ENCODE measurements at regions not wholly inside any gene's neighbourhood (a gene's known extent, or its start where the extent isn't known, plus 50 kb on each side); places are given as distances from the start of the nearest gene placed in this dataset.

GRCh38 chr20:55251170-55251569 is 754.1 kb downstream of the CBLN4 start:
- H3K4me3 ChIP-seq (ENCODE audit: low read length), result no peak overlapping the region
- POLR2A ChIA-PET, result no interaction called here
- no peaks in the 10 kb centered on the region for H3K4me1 ChIP-seq (ENCODE audit: insufficient read depth, low read length)
- CTCF ChIA-PET, result no interaction called here
- no peak overlapping the region for H3K27ac Mint-ChIP-seq
- peaks cover 10 to 38% (median 11%) of the 10 kb centered on the region in 5 donors for H3K9me3 Mint-ChIP-seq
- no peaks in the 10 kb centered on the region for H3K9me3 ChIP-seq (ENCODE audit: low read length)
- H3K27ac ChIP-seq (ENCODE audit: low read depth, low read length), result no peak overlapping the region
- H3K36me3 Mint-ChIP-seq, result no peaks in the 10 kb centered on the region
- no peaks in the 10 kb centered on the region for H3K36me3 ChIP-seq (ENCODE audit: insufficient read depth, low read length)
- H3K27me3 Mint-ChIP-seq, result no peaks in the 10 kb centered on the region
- no peak for DNase-seq
- no peaks in the 10 kb centered on the region for H3K4me1 Mint-ChIP-seq
- no peak overlapping the region for H3K4me3 Mint-ChIP-seq
- no peaks in the 10 kb centered on the region for H3K27me3 ChIP-seq (ENCODE audit: insufficient read depth, low read length, poor library complexity, severe bottlenecking)

DNA sequence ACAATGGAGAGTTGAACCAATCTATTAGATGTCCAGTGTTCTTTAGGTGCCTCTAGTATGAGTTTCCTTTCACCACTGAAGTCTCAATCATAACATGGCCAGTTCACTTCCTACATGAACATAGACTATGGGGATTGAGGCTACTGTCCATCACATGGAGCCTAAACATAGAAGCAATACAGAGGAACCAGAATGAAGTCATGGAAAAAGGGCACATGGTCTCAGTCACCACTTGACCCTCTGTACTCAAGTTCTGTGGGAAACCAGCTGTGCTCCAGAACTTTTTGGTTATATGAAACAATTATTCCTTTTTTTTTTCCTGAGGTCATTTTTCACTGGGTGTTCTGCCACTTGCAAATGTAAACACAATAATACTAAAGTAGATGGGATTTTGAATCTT is 762.5 kb downstream of the CBLN4 start:
- Mint-ChIP-seq H3K27ac (no peak overlapping the region), H3K27me3 (no peaks in the 10 kb centered on the region), H3K36me3 (no peaks in the 10 kb centered on the region), H3K4me3 (no peak overlapping the region), H3K9me3 (peaks cover 12 to 44% (median 19%) of the 10 kb centered on the region in 5 donors), H3K4me1 (no peaks in the 10 kb centered on the region)
- Histone ChIP-seq H3K27ac (ENCODE audit: low read depth, low read length) (no peak overlapping the region), H3K36me3 (ENCODE audit: insufficient read depth, low read length) (no peaks in the 10 kb centered on the region), H3K4me1 (ENCODE audit: insufficient read depth, low read length) (no peaks in the 10 kb centered on the region), H3K4me3 (ENCODE audit: low read length) (no peak overlapping the region), H3K27me3 (ENCODE audit: insufficient read depth, low read length, poor library complexity, severe bottlenecking) (no peaks in the 10 kb centered on the region), H3K9me3 (ENCODE audit: low read length) (no peaks in the 10 kb centered on the region)
- no peak for DNase-seq
- POLR2A ChIA-PET, result no interaction called here
- CTCF ChIA-PET, result no interaction called here

DNA sequence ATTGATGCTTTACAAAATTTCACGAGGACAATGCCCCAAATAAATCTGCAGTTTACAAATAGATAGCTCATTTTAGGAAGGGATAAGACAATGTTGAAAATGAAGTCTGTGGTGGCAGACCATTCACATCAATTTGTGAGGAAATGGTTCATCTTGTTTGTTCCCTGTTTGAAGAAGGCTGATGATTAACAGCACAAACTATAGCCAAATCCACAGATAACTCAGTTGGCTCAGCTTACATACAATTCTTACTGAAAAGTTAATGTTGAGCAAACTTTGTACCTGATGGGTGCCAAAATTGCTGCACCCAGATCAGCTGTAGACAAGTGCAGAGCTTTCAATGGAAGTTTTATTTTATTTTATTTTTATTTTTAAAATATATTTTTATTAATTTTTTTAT is 763.9 kb downstream of the DOK5 start:
- H3K4me3 Mint-ChIP-seq, result no peak overlapping the region
- no peak overlapping the region for H3K27ac Mint-ChIP-seq
- Histone ChIP-seq H3K4me3 (ENCODE audit: low read length) (no peak overlapping the region), H3K36me3 (ENCODE audit: insufficient read depth, low read length) (no peaks in the 10 kb centered on the region), H3K9me3 (ENCODE audit: low read length) (no peaks in the 10 kb centered on the region), H3K27me3 (ENCODE audit: insufficient read depth, low read length, poor library complexity, severe bottlenecking) (no peaks in the 10 kb centered on the region), H3K4me1 (ENCODE audit: insufficient read depth, low read length) (no peaks in the 10 kb centered on the region), H3K27ac (ENCODE audit: low read depth, low read length) (no peak overlapping the region)
- no peaks in the 10 kb centered on the region for H3K36me3 Mint-ChIP-seq
- H3K27me3 Mint-ChIP-seq, result no peaks in the 10 kb centered on the region
- CTCF ChIA-PET, result no interaction called here
- POLR2A ChIA-PET, result no interaction called here
- H3K9me3 Mint-ChIP-seq, result peaks cover 5 to 43% (median 16%) of the 10 kb centered on the region in 5 donors
- no peaks in the 10 kb centered on the region for H3K4me1 Mint-ChIP-seq
- DNase-seq, result no peak

- CTCF ChIA-PET, result no interaction called here
- Mint-ChIP-seq H3K36me3 (no peaks in the 10 kb centered on the region), H3K27me3 (no peaks in the 10 kb centered on the region)
These were observed 757.3 kb downstream of the DOK5 start for GRCh38 chr20:55232647-55233046.

DNA sequence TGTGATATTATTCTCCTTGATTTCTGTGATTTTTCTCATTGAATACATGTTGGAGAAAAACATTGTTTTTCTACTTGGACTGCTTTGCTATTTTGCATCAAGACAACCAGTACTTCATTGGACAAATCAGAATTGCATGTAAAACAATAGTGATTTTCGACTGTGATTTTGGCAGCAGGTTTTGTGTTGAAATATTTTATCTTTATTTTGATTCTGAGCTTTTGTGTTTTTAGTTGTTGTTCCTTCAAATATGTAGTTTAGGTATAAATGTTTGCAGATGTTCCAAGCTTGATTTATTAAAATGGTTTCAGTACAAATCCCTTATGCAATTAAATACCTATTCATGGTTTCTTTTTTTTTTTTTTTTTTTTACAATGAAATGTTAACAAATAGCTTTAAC is 754.1 kb downstream of the DOK5 start:
- Mint-ChIP-seq H3K4me1 (no peaks in the 10 kb centered on the region), H3K9me3 (peaks cover 4 to 20% (median 4%) of the 10 kb centered on the region in 5 donors), H3K27ac (no peak overlapping the region), H3K27me3 (no peaks in the 10 kb centered on the region), H3K4me3 (no peak overlapping the region), H3K36me3 (no peaks in the 10 kb centered on the region)
- H3K27me3 ChIP-seq (ENCODE audit: insufficient read depth, low read length, poor library complexity, severe bottlenecking), result no peaks in the 10 kb centered on the region
- H3K36me3 ChIP-seq (ENCODE audit: insufficient read depth, low read length), result no peaks in the 10 kb centered on the region
- DNase-seq, result no peak
- H3K27ac ChIP-seq (ENCODE audit: low read depth, low read length), result no peak overlapping the region
- H3K4me1 ChIP-seq (ENCODE audit: insufficient read depth, low read length), result no peaks in the 10 kb centered on the region
- ChIA-PET CTCF (interaction anchor here (1.6 kb wide), 1 partner anchor 12 kb away, joined by 3 read pairs; no protein-coding TSS in a partner anchor), POLR2A (no interaction called here)
- no peak overlapping the region for H3K4me3 ChIP-seq (ENCODE audit: low read length)
- no peaks in the 10 kb centered on the region for H3K9me3 ChIP-seq (ENCODE audit: low read length)

More at GRCh38 chr20:55232647-55233046, 757.3 kb downstream of the DOK5 start:
- no peak overlapping the region for H3K4me3 ChIP-seq (ENCODE audit: low read length)
- POLR2A ChIA-PET, result no interaction called here
- no peaks in the 10 kb centered on the region for H3K27me3 ChIP-seq (ENCODE audit: insufficient read depth, low read length, poor library complexity, severe bottlenecking)
- no peaks in the 10 kb centered on the region for H3K36me3 ChIP-seq (ENCODE audit: insufficient read depth, low read length)
- no peaks in the 10 kb centered on the region for H3K9me3 ChIP-seq (ENCODE audit: low read length)
- Mint-ChIP-seq H3K4me1 (no peaks in the 10 kb centered on the region), H3K27ac (no peak overlapping the region), H3K4me3 (no peak overlapping the region), H3K9me3 (peaks cover 4 to 17% (median 4%) of the 10 kb centered on the region in 5 donors)
- no peaks in the 10 kb centered on the region for H3K4me1 ChIP-seq (ENCODE audit: insufficient read depth, low read length)
- DNase-seq, result no peak
- H3K27ac ChIP-seq (ENCODE audit: low read depth, low read length), result no peak overlapping the region

DNA sequence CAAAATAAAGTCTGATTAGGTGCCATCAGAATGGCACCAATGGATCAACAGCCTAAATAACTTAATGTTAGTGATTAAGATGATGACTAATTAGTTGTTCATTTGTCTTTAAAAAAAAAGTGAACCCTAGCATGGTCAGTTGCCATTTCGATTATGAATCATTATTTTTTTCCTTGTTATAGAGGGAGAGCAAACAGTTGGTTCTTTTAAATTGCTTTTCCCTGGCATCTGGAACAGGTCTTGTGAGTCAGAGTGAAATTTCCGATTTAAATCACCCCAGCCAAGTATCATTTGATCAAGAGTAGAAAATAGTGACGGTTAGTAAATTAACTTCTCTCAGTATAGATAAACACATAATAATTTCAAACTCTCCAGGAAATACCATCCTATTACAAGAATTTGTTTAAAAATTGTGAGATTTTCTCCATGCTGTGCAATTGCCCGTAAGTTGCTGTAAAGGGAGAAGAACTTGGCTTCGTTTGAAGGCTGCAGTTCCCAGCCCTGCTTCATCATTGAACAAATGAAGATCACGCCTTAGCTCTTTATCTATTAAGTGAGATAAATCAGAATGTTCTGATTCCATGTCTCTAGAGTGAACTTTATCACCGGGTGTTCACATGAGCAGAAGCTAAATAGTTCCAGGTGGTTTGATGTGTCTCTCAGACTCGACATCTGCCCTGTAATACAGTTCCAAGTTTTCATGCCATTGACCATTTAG is 741.3 kb downstream of the DOK5 start:
- Histone ChIP-seq H3K27me3 (ENCODE audit: insufficient read depth, low read length, poor library complexity, severe bottlenecking) (no peaks in the 10 kb centered on the region), H3K9me3 (ENCODE audit: low read length) (no peaks in the 10 kb centered on the region), H3K27ac (ENCODE audit: low read depth, low read length) (no peak overlapping the region), H3K36me3 (ENCODE audit: insufficient read depth, low read length) (no peaks in the 10 kb centered on the region), H3K4me1 (ENCODE audit: insufficient read depth, low read length) (no peaks in the 10 kb centered on the region), H3K4me3 (ENCODE audit: low read length) (no peak overlapping the region)
- H3K27ac Mint-ChIP-seq, result no peak overlapping the region
- H3K27me3 Mint-ChIP-seq, result no peaks in the 10 kb centered on the region
- peaks cover 0 to 15% (median 7%) of the 10 kb centered on the region in 5 donors for H3K9me3 Mint-ChIP-seq
- no peak for DNase-seq
- ChIA-PET CTCF (interaction anchor here (1.0 kb wide), 1 partner anchor 13 kb away, joined by 3 read pairs; no protein-coding TSS in a partner anchor), POLR2A (no interaction called here)
- H3K36me3 Mint-ChIP-seq, result no peaks in the 10 kb centered on the region
- H3K4me1 Mint-ChIP-seq, result no peaks in the 10 kb centered on the region
- H3K4me3 Mint-ChIP-seq, result no peak overlapping the region

- H3K27ac ChIP-seq (ENCODE audit: low read depth, low read length), result no peak overlapping the region
- Mint-ChIP-seq H3K9me3 (peaks cover 0 to 22% (median 13%) of the 10 kb centered on the region in 5 donors), H3K36me3 (no peaks in the 10 kb centered on the region), H3K27me3 (no peaks in the 10 kb centered on the region), H3K4me3 (no peak overlapping the region), H3K4me1 (no peaks in the 10 kb centered on the region), H3K27ac (no peak overlapping the region)
- no peaks in the 10 kb centered on the region for H3K9me3 ChIP-seq (ENCODE audit: low read length)
- H3K36me3 ChIP-seq (ENCODE audit: insufficient read depth, low read length), result no peaks in the 10 kb centered on the region
- H3K4me3 ChIP-seq (ENCODE audit: low read length), result no peak overlapping the region
- no peaks in the 10 kb centered on the region for H3K4me1 ChIP-seq (ENCODE audit: insufficient read depth, low read length)
- POLR2A ChIA-PET, result no interaction called here
- no peak for DNase-seq
- H3K27me3 ChIP-seq (ENCODE audit: insufficient read depth, low read length, poor library complexity, severe bottlenecking), result no peaks in the 10 kb centered on the region
- CTCF ChIA-PET, result no interaction called here
These were observed 738.3 kb downstream of the DOK5 start for GRCh38 chr20:55213653-55214052.

DNA sequence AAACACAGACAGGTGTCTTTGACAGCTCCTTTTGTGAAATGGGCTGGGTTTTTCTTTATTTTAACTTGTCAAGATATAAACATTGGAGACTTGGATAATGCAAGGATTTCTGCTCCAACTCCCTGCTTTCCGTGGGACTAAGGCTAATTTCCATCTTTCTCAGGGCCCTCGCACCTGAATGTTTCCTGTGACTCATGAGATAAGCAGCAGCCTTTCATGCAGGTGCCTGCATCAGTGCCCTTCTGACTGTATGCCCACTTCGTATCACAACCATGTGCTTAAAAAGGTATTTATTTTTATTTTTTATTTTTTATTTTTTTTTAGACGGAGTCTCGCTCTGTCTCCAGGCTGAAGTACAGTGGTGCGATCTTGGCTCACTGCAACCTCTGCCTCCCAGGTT is 736.1 kb downstream of the DOK5 start:
- Histone ChIP-seq H3K4me3 (ENCODE audit: low read length) (no peak overlapping the region), H3K9me3 (ENCODE audit: low read length) (no peaks in the 10 kb centered on the region), H3K36me3 (ENCODE audit: insufficient read depth, low read length) (no peaks in the 10 kb centered on the region), H3K27ac (ENCODE audit: low read depth, low read length) (no peak overlapping the region), H3K27me3 (ENCODE audit: insufficient read depth, low read length, poor library complexity, severe bottlenecking) (no peaks in the 10 kb centered on the region), H3K4me1 (ENCODE audit: insufficient read depth, low read length) (no peaks in the 10 kb centered on the region)
- Mint-ChIP-seq H3K36me3 (no peaks in the 10 kb centered on the region), H3K4me1 (no peaks in the 10 kb centered on the region), H3K27me3 (no peaks in the 10 kb centered on the region), H3K4me3 (no peak overlapping the region), H3K9me3 (peaks cover 2 to 23% (median 12%) of the 10 kb centered on the region in 5 donors), H3K27ac (no peak overlapping the region)
- no peak for DNase-seq
- ChIA-PET POLR2A (no interaction called here), CTCF (no interaction called here)

Data from CD8-positive, alpha-beta memory T cell (primary cell).